ENCODE measurements at regions not wholly inside any gene's neighbourhood (a gene's known extent, or its start where the extent isn't known, plus 50 kb on each side); places are given as distances from the start of the nearest gene placed in this dataset.

DNA sequence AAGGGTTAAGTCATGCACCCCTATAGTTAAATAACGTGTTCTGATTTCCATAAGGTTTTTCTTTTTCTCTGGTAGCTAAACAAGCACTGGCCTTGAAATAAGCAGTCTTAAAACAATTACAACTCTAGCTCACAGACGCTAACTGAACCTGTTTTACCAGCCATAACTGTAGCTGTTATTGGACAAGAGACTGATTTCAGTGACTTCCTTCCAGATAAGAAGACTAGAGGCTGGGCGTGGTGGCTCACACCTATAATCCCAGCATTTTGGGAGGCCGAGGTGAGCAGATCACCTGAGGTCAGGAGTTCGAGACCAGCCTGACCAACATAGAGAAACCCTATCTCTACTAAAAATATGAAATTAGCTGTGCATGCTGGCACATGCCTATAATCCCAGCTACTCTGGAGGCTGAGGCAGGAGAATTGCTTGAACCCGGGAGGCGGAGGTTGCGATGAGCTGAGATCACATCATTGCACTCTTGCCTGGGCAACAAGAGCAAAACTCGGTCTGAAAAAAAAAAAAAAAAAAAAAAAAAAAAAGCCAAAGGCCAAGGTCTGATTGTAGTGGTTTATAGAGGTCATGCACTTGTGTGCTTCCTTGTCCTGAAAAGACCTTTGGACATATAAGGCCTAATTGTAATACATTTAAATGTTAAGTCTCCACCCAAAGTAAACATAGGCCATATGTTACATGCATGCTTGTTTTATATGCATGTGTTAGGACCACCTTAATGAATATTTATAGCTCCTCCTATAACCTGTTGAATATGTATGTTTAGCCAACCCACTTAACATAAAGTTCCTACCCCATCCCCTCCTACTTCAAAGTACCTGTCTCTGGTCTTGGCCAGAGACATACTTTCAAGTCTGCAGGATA is 319.5 kb upstream of the CA10 start:
- H3K36me3 Mint-ChIP-seq (ENCODE audit: low read depth), result no peaks in the 10 kb centered on the region
- H3K4me1 Mint-ChIP-seq (ENCODE audit: low read depth), result no peaks in the 10 kb centered on the region
- no peak for DNase-seq (ENCODE audit: low spot score)
- H3K4me3 Mint-ChIP-seq (ENCODE audit: unreplicated experiment), result no peak overlapping the region
- no peak overlapping the region for H3K27ac Mint-ChIP-seq (ENCODE audit: unreplicated experiment)
- H3K9me3 Mint-ChIP-seq (ENCODE audit: low read depth), result peaks cover 2% of the 10 kb centered on the region
- TF ChIP-seq, protein P1, sequence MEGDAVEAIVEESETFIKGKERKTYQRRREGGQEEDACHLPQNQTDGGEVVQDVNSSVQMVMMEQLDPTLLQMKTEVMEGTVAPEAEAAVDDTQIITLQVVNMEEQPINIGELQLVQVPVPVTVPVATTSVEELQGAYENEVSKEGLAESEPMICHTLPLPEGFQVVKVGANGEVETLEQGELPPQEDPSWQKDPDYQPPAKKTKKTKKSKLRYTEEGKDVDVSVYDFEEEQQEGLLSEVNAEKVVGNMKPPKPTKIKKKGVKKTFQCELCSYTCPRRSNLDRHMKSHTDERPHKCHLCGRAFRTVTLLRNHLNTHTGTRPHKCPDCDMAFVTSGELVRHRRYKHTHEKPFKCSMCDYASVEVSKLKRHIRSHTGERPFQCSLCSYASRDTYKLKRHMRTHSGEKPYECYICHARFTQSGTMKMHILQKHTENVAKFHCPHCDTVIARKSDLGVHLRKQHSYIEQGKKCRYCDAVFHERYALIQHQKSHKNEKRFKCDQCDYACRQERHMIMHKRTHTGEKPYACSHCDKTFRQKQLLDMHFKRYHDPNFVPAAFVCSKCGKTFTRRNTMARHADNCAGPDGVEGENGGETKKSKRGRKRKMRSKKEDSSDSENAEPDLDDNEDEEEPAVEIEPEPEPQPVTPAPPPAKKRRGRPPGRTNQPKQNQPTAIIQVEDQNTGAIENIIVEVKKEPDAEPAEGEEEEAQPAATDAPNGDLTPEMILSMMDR (IDR thresholded peaks at IDR 0.05), result no peak
- H3K27me3 Mint-ChIP-seq (ENCODE audit: low read depth), result no peaks in the 10 kb centered on the region

DNA sequence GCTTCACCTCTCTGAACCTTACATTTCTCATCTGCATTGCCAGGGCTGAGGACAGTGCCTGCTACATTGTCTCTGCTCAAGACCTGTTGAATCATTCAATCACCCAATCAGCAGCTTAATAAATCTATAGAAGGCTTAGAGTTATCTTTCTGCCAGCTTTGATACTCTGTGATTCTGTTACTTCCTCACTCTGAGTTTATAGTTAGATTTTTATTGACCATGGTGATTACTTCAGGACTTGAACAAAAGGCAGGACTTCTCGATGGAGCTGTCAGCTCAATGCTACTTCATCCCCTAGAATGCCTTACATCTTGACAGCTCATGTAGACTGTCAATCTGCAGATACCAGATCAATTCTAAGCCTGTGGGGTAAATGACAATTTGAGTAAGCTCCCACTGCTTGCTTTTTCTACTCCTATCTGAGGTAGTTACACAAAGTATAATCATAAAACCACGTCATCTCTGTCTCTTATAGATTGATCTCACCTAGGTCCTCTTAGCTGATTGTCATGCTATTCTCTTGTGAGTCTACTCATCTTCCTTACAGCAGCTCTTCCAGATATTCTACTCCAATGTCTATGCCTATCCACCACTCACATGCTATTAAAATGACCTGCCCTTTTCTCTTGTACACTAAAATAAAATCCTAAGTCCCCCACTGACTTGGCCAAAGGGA is 318.3 kb upstream of the CA10 start:
- no peak for DNase-seq (ENCODE audit: low spot score)
- H3K36me3 Mint-ChIP-seq (ENCODE audit: low read depth), result no peaks in the 10 kb centered on the region
- no peaks in the 10 kb centered on the region for H3K9me3 Mint-ChIP-seq (ENCODE audit: low read depth)
- H3K4me3 Mint-ChIP-seq (ENCODE audit: unreplicated experiment), result no peak overlapping the region
- H3K27me3 Mint-ChIP-seq (ENCODE audit: low read depth), result no peaks in the 10 kb centered on the region
- TF ChIP-seq, protein P1 (IDR thresholded peaks at IDR 0.05), result no peak
- H3K27ac Mint-ChIP-seq (ENCODE audit: unreplicated experiment), result no peak overlapping the region
- no peaks in the 10 kb centered on the region for H3K4me1 Mint-ChIP-seq (ENCODE audit: low read depth)

DNA sequence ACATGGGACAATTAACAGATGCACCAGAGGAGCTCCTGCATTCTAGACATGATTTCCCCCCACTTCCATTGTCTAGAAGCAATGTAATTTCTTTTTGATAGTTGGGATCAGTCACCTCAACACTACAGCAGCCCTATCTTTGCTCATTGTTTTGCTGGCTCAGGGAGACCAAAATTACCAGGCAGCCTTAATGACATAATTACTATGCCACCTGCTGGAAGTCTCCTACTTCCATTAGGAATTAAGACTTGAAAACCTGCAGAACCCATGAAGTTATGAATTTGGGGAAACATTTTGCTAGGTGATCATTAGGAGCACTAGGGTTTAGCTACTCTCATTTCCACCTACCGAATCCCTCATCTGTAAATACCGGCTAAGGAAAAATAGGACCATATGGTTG is 312.0 kb upstream of the CA10 start:
- TF ChIP-seq, protein P1 (IDR thresholded peaks at IDR 0.05), result no peak
- Mint-ChIP-seq H3K4me1 (ENCODE audit: low read depth) (no peaks in the 10 kb centered on the region), H3K9me3 (ENCODE audit: low read depth) (peaks cover 4% of the 10 kb centered on the region), H3K27ac (ENCODE audit: unreplicated experiment) (no peak overlapping the region), H3K4me3 (ENCODE audit: unreplicated experiment) (no peak overlapping the region), H3K36me3 (ENCODE audit: low read depth) (no peaks in the 10 kb centered on the region), H3K27me3 (ENCODE audit: low read depth) (no peaks in the 10 kb centered on the region)
- no peak for DNase-seq (ENCODE audit: low spot score)

DNA sequence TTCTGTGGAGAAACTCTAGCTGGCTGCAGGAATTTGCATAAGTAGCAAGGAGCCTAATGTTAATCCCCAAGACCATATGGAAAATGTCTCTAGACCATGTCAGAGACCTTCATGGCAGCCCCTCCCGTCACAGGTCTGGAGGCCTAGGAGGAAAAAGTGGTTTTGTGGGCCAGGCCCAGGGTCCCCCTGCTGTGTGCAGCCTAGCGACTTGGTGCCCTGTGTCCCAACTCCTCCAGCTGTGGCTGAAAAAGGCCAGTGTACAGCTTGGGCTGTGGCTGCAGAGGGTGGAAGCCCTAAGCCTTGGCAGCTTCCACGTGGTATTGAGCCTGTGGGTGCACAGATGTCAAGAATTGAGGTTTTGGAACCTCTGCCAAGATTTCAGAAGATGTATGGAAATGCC is 306.9 kb upstream of the CA10 start:
- DNase-seq (ENCODE audit: low spot score), result no peak
- H3K36me3 Mint-ChIP-seq (ENCODE audit: low read depth), result no peaks in the 10 kb centered on the region
- peaks cover 15% of the 10 kb centered on the region for H3K9me3 Mint-ChIP-seq (ENCODE audit: low read depth)
- H3K27ac Mint-ChIP-seq (ENCODE audit: unreplicated experiment), result no peak overlapping the region
- no peak overlapping the region for H3K4me3 Mint-ChIP-seq (ENCODE audit: unreplicated experiment)
- no peaks in the 10 kb centered on the region for H3K27me3 Mint-ChIP-seq (ENCODE audit: low read depth)
- TF ChIP-seq, protein P1 (IDR thresholded peaks at IDR 0.05), result no peak
- H3K4me1 Mint-ChIP-seq (ENCODE audit: low read depth), result no peaks in the 10 kb centered on the region

DNA sequence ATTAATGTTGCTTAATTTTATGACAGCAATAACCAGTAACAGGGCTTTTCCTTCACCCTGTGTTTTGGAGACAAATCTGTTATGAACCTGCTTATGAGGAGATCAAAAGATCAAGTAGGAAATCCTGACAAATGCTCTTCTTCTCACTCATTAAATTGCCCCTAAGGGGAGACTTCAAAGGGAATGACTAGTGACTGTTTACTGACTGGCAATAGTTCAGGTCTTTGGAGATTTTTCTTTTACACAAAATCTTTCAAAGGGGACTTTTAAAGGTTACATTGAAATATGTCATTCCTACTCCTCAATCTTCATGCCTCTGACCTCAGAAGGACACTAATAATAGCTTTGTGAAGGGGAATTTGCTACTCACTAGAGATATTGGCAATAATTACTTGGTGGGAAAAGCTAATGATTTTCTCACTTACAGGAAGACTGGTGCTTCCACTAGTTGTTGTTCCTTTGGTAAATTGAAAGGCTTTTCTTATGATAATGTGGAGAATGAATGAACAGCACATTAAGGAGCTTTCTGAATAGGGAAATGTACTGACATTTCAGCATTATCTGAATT is 292.9 kb upstream of the CA10 start:
- H3K36me3 Mint-ChIP-seq (ENCODE audit: low read depth), result no peaks in the 10 kb centered on the region
- TF ChIP-seq, protein P1 (IDR thresholded peaks at IDR 0.05), result no peak
- H3K4me1 Mint-ChIP-seq (ENCODE audit: low read depth), result no peaks in the 10 kb centered on the region
- no peak for DNase-seq (ENCODE audit: low spot score)
- no peak overlapping the region for H3K27ac Mint-ChIP-seq (ENCODE audit: unreplicated experiment)
- H3K9me3 Mint-ChIP-seq (ENCODE audit: low read depth), result peaks cover 8% of the 10 kb centered on the region
- no peaks in the 10 kb centered on the region for H3K27me3 Mint-ChIP-seq (ENCODE audit: low read depth)
- no peak overlapping the region for H3K4me3 Mint-ChIP-seq (ENCODE audit: unreplicated experiment)

Data from chondrocyte (in vitro differentiated cells).